HFF-Myc (cell line): ENCODE measurements at regions not wholly inside any gene's neighbourhood (a gene's known extent, or its start where the extent isn't known, plus 50 kb on each side); places are given as distances from the start of the nearest gene placed in this dataset.

ENCODE experiments used
- DNase-seq: peaks from one replicate; pipeline ENCODE4 v3.0.0-alpha.2; 2011; ENCODE audit warnings: low read depth; ENCODE audit errors: extremely low read depth
- H3K4me3 ChIP-seq: replicated peaks from 2 replicates; pipeline ENCODE4 v1.5.1; 2011; ENCODE audit warnings: low read depth, mild to moderate bottlenecking, control low read depth, low read length
- TF ChIP-seq, protein P1 (sequence below): IDR thresholded peaks from 2 replicates; pipeline ENCODE4 v1.5.1; 2012; ENCODE audit warnings: mild to moderate bottlenecking, low read depth, low read length, control low read depth; ENCODE audit errors: missing control alignments

DNA sequence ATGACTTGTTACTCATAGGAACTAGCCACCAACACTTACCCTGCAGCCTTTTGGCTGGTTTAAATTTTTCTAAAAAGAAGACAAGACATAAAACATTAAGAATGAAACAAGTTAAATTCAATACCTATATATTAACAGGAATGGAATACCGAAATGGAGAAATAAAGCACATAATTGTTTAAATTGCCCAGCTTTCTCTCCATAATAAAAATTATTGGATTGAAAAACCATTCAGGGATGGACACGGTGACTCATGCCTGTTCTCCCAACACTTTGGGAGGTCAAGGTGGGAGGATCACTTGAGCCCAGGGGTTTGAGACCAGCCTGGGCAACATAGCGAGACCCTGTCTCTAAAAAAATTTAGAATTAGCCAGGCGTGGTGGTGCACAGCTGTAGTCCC, 179.4 kb upstream of the MKLN1 start:
- TF ChIP-seq, protein P1, sequence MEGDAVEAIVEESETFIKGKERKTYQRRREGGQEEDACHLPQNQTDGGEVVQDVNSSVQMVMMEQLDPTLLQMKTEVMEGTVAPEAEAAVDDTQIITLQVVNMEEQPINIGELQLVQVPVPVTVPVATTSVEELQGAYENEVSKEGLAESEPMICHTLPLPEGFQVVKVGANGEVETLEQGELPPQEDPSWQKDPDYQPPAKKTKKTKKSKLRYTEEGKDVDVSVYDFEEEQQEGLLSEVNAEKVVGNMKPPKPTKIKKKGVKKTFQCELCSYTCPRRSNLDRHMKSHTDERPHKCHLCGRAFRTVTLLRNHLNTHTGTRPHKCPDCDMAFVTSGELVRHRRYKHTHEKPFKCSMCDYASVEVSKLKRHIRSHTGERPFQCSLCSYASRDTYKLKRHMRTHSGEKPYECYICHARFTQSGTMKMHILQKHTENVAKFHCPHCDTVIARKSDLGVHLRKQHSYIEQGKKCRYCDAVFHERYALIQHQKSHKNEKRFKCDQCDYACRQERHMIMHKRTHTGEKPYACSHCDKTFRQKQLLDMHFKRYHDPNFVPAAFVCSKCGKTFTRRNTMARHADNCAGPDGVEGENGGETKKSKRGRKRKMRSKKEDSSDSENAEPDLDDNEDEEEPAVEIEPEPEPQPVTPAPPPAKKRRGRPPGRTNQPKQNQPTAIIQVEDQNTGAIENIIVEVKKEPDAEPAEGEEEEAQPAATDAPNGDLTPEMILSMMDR = no peak
- no peak overlapping the region for H3K4me3 ChIP-seq
- DNase-seq = no peak

GRCh38 chr7:131148708-131149428, 178.8 kb upstream of the MKLN1 start:
- TF ChIP-seq, protein P1 = no peak
- H3K4me3 ChIP-seq = no peak overlapping the region
- DNase-seq = no peak

DNA sequence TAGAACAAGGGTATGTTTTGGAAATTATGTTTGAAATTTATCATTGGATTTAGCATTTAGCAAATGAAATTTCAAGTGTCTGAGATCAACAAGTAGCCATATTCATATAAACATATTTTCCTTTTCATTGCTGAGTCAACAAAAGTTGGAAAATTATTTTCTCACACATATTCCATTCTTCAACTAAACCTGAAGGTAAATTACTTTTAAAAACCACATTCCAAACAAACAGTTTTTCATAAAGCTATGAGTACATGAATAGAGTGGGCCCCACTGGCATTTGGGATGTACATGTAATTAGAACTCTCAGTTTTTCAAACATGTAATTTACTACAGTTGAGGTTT, 178.3 kb upstream of the MKLN1 start:
- DNase-seq = no peak
- TF ChIP-seq, protein P1 = no peak
- H3K4me3 ChIP-seq = no peak overlapping the region

GRCh38 chr7:131149840-131150239, 177.8 kb upstream of the MKLN1 start:
- no peak overlapping the region for H3K4me3 ChIP-seq
- TF ChIP-seq, protein P1 = no peak
- no peak for DNase-seq

- TF ChIP-seq, protein P1 = no peak
- no peak for DNase-seq
Observed at GRCh38 chr7:131151034-131151433, 176.6 kb upstream of the MKLN1 start.

GRCh38 chr7:131152766-131153165, 174.9 kb upstream of the MKLN1 start:
- TF ChIP-seq, protein P1 = no peak

More at GRCh38 chr7:131151034-131151433, 176.6 kb upstream of the MKLN1 start:
- H3K4me3 ChIP-seq = no peak overlapping the region

DNA sequence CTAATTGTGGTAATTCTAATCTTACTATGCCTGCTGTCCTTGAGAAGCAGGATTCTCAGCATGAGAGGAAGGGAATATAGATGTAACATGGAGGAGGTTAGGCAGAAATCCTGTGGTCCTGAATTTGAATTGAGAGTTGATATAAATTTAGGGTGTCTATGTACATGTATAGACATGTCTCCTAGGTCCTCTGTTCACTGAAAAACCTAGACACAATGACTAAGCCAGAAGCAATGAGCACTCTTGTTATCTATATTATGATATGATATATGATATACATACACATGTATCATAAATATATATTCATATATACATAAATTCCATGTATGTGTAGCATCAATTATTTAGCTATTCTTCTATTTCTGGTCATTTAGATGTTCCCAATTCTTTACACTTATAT, 173.3 kb upstream of the MKLN1 start:
- H3K4me3 ChIP-seq = no peak overlapping the region
- TF ChIP-seq, protein P1 = no peak
- DNase-seq = no peak

More at GRCh38 chr7:131152766-131153165, 174.9 kb upstream of the MKLN1 start:
- no peak for DNase-seq
- no peak overlapping the region for H3K4me3 ChIP-seq
